ENCODE measurements at regions not wholly inside any gene's neighbourhood (a gene's known extent, or its start where the extent isn't known, plus 50 kb on each side); places are given as distances from the start of the nearest gene placed in this dataset.

GRCh38 chr10:130782467-130782866 lies 529.1 kb downstream of the TCERG1L start:
- no peak for TF ChIP-seq POLR2AphosphoS5 (IDR thresholded peaks at IDR 0.05)
- TF ChIP-seq, protein P1, sequence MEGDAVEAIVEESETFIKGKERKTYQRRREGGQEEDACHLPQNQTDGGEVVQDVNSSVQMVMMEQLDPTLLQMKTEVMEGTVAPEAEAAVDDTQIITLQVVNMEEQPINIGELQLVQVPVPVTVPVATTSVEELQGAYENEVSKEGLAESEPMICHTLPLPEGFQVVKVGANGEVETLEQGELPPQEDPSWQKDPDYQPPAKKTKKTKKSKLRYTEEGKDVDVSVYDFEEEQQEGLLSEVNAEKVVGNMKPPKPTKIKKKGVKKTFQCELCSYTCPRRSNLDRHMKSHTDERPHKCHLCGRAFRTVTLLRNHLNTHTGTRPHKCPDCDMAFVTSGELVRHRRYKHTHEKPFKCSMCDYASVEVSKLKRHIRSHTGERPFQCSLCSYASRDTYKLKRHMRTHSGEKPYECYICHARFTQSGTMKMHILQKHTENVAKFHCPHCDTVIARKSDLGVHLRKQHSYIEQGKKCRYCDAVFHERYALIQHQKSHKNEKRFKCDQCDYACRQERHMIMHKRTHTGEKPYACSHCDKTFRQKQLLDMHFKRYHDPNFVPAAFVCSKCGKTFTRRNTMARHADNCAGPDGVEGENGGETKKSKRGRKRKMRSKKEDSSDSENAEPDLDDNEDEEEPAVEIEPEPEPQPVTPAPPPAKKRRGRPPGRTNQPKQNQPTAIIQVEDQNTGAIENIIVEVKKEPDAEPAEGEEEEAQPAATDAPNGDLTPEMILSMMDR (IDR thresholded peaks at IDR 0.05) = no peak
- no peak for TF ChIP-seq POLR2A (IDR thresholded peaks at IDR 0.05)
